CD4-positive, alpha-beta T cell treated with Interleukin-6 for 4 hours (primary cell): ENCODE measurements at regions not wholly inside any gene's neighbourhood (a gene's known extent, or its start where the extent isn't known, plus 50 kb on each side); places are given as distances from the start of the nearest gene placed in this dataset.

ENCODE experiments used
- DNase-seq: peaks from one replicate; pipeline ENCODE4 v3.0.0-alpha.2; 2020; ENCODE audit warnings: mixed read lengths

GRCh38 chr2:9102861-9103662 is 99.6 kb upstream of the MBOAT2 start:
- DNase-seq = no peak

- DNase-seq = no peak
Measured at GRCh38 chr2:9101763-9102425, 98.4 kb upstream of the MBOAT2 start.

- DNase-seq = no peak
Measured at GRCh38 chr2:9100080-9100876, 96.8 kb upstream of the MBOAT2 start.

DNA sequence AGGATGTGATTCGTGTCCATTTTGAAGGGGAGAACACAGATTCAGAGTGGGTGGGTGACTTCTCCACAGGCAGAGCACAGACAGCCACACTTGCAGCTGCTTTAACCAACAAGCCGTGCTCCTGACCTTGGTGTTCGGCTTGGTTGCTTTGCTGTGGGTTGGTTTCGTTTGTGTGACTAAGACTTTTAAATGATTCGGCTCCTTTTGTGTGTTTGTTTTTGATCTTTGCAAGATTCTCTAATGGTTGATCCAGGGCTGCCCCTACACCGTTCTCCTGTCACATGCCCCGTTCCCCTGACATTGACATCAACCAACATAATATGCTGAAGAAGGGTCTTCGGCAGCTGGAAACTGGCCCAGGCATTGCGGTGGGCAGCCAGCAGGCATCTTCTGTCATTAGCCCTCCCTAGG is 95.9 kb upstream of the MBOAT2 start:
- no peak for DNase-seq

GRCh38 chr2:9097892-9098291 is 94.4 kb upstream of the MBOAT2 start:
- no peak for DNase-seq

DNA sequence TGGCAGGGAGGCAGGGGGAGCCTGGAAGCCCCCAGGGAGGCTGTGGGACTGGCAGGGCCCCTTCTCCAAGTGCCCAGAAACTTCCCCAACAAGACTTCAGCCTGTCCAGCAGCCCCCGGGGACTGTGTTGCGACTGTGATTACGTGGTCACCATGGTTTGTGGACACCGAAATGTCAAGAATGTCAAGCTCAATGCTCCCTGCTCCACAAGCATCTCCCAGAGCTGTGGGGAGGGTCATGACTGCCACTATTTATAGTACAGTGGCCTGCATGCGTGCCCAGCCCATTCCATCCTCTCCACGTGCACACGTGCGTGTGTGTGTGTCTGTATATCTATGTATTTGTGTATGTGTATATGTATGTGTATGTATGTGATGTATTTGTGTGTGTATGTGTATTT is 93.8 kb upstream of the MBOAT2 start:
- DNase-seq = no peak

DNA sequence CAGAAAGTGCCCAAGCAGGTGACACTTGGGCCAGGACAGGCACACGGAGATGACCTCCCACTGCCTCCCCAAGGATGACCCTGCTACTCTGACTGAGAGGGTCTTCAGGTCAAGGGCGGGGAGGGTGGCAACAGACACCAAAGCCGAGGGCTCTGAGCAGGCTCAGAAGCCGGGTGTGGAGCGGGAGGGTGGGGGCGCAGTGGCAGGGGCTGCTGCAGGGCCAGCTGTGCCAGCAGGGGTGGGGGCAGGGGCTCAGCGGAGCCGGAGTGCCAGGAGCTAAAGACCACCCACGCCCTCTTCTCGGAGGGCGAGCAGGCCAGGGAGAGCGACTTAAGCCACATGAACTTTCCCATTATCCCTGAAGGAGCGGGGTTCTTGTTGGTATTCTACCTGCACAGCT is 93.3 kb upstream of the MBOAT2 start:
- DNase-seq = no peak

- DNase-seq = no peak
Measured at GRCh38 chr2:9095690-9096089, 92.2 kb upstream of the MBOAT2 start.

DNA sequence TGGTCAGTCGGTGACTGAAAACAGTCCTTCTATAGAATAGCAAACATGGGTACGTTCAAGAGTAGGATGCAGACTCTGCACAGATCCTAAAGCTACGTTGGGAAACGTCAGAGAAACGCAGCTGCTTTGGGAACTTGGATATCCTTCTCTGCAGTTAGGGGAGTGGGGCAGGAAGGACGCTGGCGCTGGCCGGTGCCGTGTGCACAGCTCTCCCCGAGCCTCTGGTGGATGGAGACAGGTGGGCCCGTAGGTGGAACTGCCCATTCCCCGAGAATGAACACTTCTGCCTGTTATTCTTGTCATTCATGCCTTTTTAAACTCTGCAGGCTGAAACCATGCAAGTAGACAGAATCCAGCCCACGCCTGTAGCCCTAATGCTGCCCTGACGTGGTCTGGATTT is 91.7 kb upstream of the MBOAT2 start:
- DNase-seq = no peak

- no peak for DNase-seq
Measured at GRCh38 chr2:9094117-9094516, 90.6 kb upstream of the MBOAT2 start.

- DNase-seq = no peak
Measured at GRCh38 chr2:9093324-9093723, 89.8 kb upstream of the MBOAT2 start.

DNA sequence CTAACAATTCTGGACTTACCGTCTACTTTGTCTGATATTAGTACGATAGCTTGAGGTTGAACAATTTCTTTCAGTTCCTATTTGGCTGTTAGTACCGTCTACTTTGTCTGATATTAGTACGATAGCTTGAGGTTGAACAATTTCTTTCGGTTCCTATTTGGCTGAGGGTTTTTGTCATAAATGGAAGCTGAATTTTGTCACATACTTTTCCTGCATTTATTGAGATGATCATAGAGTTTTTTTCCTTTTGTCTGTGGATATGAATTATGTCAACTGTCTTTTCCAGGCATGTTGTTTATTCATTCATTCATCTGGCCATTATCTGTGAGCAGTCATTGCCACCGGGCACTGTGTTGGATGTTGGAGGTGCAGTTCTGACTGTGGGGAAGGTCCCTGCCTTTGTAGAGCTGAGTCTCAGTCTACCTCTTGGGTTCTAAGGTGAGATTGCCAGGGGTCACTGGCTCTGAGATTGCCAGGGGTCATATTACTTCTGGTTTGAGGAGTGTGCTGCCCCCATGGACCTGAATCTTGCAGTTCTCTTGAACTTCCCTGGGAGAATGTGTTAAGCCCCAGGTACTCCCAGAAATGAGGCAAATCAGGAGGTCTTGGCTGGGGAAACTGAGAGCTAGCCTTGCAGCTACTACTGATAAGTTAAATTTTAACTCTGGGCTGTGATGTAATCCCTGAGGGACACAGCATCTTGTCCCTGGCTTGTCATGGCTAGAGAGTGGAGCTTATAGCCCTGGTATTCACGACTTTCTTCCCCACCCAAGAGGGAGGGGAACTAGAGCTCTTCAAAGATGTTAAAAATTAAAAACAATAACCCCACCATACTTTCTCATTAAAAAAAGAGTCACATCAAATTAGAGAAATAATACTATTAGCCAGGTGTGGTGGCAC is 89.1 kb upstream of the MBOAT2 start:
- DNase-seq = no peak

- no peak for DNase-seq
Measured at GRCh38 chr2:9091811-9092210, 88.3 kb upstream of the MBOAT2 start.

DNA sequence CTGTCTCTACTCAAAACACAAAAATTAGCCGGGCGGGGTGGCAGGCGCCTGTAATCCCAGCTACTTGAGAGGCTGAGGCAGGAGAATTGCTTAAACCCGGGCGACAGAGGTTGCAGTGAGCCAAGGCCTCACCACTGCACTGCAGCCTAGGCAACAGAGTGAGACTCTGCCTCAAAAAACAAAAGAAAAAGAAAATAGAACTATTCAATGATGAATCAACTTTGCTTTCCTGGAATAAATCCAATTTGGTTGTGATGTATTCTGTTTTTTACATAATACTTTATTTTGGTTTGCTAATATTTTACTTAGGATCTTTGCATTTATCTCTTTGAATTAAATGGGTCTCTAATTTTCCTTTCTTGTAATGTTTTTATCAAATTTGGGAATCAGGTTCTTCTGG is 86.3 kb upstream of the MBOAT2 start:
- DNase-seq = no peak

GRCh38 chr2:9087121-9087681 is 83.7 kb upstream of the MBOAT2 start:
- no peak for DNase-seq

- no peak for DNase-seq
Measured at GRCh38 chr2:9086465-9086864, 83.0 kb upstream of the MBOAT2 start.

DNA sequence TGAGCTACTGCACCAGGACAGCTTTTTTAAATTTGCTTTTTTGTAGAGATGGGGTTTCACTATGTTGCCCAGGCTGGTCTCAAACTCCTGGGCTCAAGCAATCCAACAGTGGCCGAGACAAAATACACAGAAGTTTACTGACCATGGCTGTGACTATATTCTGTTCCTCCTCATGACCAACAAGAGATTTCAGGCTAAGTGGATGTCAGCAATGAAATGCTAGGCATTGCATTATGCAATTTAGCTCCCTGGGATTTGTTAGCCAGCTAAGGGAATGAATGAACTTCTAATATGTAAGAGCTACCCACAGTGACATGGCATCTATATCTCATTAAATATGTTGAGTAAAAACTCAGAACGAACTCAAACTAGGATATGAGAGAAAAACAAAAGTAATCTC is 81.9 kb upstream of the MBOAT2 start:
- DNase-seq = no peak

GRCh38 chr2:9083287-9083686 is 79.8 kb upstream of the MBOAT2 start:
- no peak for DNase-seq

- DNase-seq = no peak
Measured at GRCh38 chr2:9082158-9082557, 78.7 kb upstream of the MBOAT2 start.

GRCh38 chr2:9081750-9082149 is 78.3 kb upstream of the MBOAT2 start:
- no peak for DNase-seq

DNA sequence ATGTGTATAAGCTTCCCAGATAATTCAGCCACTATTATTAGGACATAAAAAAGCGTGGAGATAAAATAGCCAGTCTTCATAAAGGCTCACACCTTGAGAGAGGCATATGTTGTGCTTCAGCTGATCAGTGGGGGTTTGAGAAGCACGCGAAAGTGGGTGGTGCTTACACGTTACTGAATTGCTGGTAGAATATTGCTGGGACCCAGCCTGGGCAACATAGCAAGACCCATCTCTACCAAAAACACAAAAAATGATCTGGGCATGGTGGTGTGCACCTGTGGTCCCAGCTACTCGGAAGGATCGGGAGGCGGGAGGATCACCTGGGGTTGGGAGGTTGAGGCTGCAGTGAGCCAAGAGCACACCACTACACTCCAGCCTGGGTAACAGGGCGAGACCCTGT is 74.9 kb upstream of the MBOAT2 start:
- no peak for DNase-seq

DNA sequence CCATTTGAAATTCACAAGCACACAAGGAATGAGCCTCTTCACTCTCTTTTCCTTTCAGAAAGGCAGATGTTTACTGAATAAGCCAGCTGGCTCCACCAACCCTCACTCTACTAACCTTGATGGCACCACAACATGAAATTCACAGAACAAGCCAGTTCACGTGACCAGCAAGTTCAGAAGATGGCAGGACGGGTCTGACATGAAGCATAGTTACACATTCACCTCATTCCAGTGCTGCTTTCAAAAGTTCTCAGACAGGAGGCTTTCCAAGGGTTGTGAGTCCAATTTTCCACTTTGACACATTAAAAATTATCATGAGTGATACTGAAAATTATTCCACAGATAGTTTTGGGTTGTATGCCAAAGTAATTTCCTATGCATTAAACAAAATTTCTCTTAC is 74.2 kb upstream of the MBOAT2 start:
- DNase-seq = no peak
